ENCODE measurements at regions not wholly inside any gene's neighbourhood (a gene's known extent, or its start where the extent isn't known, plus 50 kb on each side); places are given as distances from the start of the nearest gene placed in this dataset.

GRCh38 chr21:41006636-41007035 is 159.7 kb upstream of the DSCAM start:
- TF ChIP-seq, protein P1, sequence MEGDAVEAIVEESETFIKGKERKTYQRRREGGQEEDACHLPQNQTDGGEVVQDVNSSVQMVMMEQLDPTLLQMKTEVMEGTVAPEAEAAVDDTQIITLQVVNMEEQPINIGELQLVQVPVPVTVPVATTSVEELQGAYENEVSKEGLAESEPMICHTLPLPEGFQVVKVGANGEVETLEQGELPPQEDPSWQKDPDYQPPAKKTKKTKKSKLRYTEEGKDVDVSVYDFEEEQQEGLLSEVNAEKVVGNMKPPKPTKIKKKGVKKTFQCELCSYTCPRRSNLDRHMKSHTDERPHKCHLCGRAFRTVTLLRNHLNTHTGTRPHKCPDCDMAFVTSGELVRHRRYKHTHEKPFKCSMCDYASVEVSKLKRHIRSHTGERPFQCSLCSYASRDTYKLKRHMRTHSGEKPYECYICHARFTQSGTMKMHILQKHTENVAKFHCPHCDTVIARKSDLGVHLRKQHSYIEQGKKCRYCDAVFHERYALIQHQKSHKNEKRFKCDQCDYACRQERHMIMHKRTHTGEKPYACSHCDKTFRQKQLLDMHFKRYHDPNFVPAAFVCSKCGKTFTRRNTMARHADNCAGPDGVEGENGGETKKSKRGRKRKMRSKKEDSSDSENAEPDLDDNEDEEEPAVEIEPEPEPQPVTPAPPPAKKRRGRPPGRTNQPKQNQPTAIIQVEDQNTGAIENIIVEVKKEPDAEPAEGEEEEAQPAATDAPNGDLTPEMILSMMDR (IDR thresholded peaks at IDR 0.05; ENCODE audit: low read depth, low read length, poor library complexity, severe bottlenecking), result no peak
- TF ChIP-seq EZH2phosphoT487 (IDR thresholded peaks at IDR 0.05; ENCODE audit: borderline replicate concordance, low read length), result no peak

Measured in DOHH2 (cell line).